NCI-H2227 (cell line): ENCODE measurements at regions not wholly inside any gene's neighbourhood (a gene's known extent, or its start where the extent isn't known, plus 50 kb on each side); places are given as distances from the start of the nearest gene placed in this dataset.
A peak's percentile ranks its signal among the peaks of the same experiment; 100 is the strongest.
"Not testable (repeated sequence)": the region's sequence is repeated elsewhere in the genome, so short reads cannot be mapped to it uniquely, and the experiment has no call there.

ENCODE experiments used
- DNase-seq: peaks from one replicate; lab custom pipeline; 2025; ENCODE audit not compliant: unreplicated experiment; lab: John Stamatoyannopoulos, UW

- no peak for DNase-seq
These were observed 307.6 kb downstream of the ALDH8A1 start for GRCh38 chr6:134642279-134642678.

GRCh38 chr6:134640975-134641429 is 308.9 kb downstream of the ALDH8A1 start:
- DNase-seq = peak; percentile 62

- no peak for DNase-seq
These were observed 309.7 kb downstream of the ALDH8A1 start for GRCh38 chr6:134640229-134640628.

- no peak for DNase-seq
These were observed 312.0 kb downstream of the ALDH8A1 start for GRCh38 chr6:134637847-134638437.

- DNase-seq = no peak
These were observed 312.6 kb downstream of the ALDH8A1 start for GRCh38 chr6:134637282-134637681.

- DNase-seq = peak; percentile 6
These were observed 313.6 kb downstream of the ALDH8A1 start for GRCh38 chr6:134636186-134636799.

GRCh38 chr6:134634966-134635365 is 314.9 kb downstream of the ALDH8A1 start:
- no peak for DNase-seq

- no peak for DNase-seq
These were observed 315.4 kb downstream of the ALDH8A1 start for GRCh38 chr6:134634466-134634865.

- DNase-seq = not testable (repeated sequence)
These were observed 315.3 kb upstream of the SGK1 start for GRCh38 chr6:134632982-134633940.

GRCh38 chr6:134632024-134632423 is 314.1 kb upstream of the SGK1 start:
- no peak for DNase-seq

- DNase-seq = no peak
These were observed 313.5 kb upstream of the SGK1 start for GRCh38 chr6:134631398-134631924.

GRCh38 chr6:134630508-134631121 is 312.7 kb upstream of the SGK1 start:
- no peak for DNase-seq

- no peak for DNase-seq
These were observed 310.2 kb upstream of the SGK1 start for GRCh38 chr6:134628154-134628553.

GRCh38 chr6:134627707-134628106 is 309.8 kb upstream of the SGK1 start:
- DNase-seq = no peak

GRCh38 chr6:134626589-134626988 is 308.7 kb upstream of the SGK1 start:
- DNase-seq = no peak

GRCh38 chr6:134626086-134626485 is 308.2 kb upstream of the SGK1 start:
- DNase-seq = no peak

GRCh38 chr6:134624781-134625180 is 306.9 kb upstream of the SGK1 start:
- DNase-seq = no peak

- no peak for DNase-seq
These were observed 305.5 kb upstream of the SGK1 start for GRCh38 chr6:134623401-134623800.

- DNase-seq = no peak
These were observed 304.7 kb upstream of the SGK1 start for GRCh38 chr6:134622382-134623173.

- no peak for DNase-seq
These were observed 303.9 kb upstream of the SGK1 start for GRCh38 chr6:134621858-134622257.
